Tibial nerve (tissue), 4 donors: ENCODE measurements at regions not wholly inside any gene's neighbourhood (a gene's known extent, or its start where the extent isn't known, plus 50 kb on each side); places are given as distances from the start of the nearest gene placed in this dataset.

Experiments used
- CTCF ChIP-seq, 5 experiments: fragments of 200-600 bp in 3 of 5; fragments of 450-650 bp in 2 of 5; sonication (generic) in 3 of 5; IDR thresholded peaks; one replicate each; pipeline ENCODE4 v1.5.1; 2016 to 2019; ENCODE audit warnings: antibody characterized with exemption in 5 of 5, mild to moderate bottlenecking in 3 of 5, moderate library complexity in 2 of 5
- EP300 ChIP-seq, 2 donors: sonication (generic); formaldehyde crosslinking; IDR thresholded peaks; one replicate each; pipeline ENCODE4 v1.6.1; 2017; ENCODE audit warnings: antibody characterized with exemption in 2 of 2, mild to moderate bottlenecking in 1 of 2
- POLR2A ChIP-seq, 2 donors: fragments of 450-650 bp; IDR thresholded peaks; one replicate each; pipeline ENCODE4 v1.6.1; 2017; ENCODE audit warnings: antibody characterized with exemption in 2 of 2, mild to moderate bottlenecking in 2 of 2, moderate library complexity in 2 of 2

GRCh38 chr3:194780706-194781105 lies 95.0 kb downstream of the FAM43A start:
- TF ChIP-seq CTCF (IDR thresholded peaks at IDR 0.05) (no peak), EP300 (IDR thresholded peaks at IDR 0.05) (no peak), POLR2A (IDR thresholded peaks at IDR 0.05) (no peak)
